ENCODE measurements at regions not wholly inside any gene's neighbourhood (a gene's known extent, or its start where the extent isn't known, plus 50 kb on each side); places are given as distances from the start of the nearest gene placed in this dataset.
"Not testable (repeated sequence)": the region's sequence is repeated elsewhere in the genome, so short reads cannot be mapped to it uniquely, and the experiment has no call there.

DNA sequence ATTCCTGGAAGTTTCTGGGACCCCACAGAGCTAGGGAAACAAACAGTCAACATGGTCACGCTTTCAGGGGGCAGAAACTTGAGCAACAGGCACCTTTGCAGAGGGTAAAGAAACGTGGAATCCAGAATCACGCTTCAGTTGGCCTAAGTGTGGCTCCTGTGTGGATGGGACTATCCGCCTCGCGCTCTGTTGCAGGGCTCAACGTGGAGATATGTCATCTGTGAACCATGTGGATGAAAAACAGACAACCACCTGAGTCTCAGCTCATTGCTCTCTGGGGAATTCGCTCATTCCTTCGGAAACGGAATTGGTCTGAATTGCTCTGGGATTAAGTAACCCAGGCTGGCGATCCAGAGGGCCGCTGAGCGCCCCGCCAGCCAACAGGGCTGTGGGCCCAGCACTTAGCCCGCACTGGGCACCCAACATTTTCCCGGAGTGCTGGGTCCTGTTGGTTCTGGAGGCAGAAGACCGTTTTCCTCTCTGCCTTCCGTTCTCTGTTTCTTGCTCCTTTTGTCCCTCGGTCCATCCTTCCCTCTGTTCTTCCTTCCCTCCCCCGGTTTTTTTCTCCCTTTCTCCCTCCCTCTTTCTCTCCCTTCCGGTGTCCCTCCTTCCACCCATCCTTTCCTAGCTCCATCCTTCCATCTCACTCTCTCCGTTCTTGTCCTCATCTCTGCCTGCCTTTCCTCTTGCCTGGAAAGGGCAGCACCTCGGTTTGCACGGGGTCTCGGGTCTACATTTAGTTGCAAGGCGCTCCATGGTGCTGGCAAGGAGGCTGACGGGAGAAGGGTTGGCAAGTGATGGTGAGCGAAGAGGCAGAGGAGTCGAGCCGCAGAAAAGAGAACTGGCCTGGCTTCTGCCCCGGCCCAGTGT, 1379.8 kb upstream of the DEFB115 start:
- DNase-seq (ENCODE audit: low spot score); intact Hi-C loops (cut with DNase I): not testable (repeated sequence)

DNA sequence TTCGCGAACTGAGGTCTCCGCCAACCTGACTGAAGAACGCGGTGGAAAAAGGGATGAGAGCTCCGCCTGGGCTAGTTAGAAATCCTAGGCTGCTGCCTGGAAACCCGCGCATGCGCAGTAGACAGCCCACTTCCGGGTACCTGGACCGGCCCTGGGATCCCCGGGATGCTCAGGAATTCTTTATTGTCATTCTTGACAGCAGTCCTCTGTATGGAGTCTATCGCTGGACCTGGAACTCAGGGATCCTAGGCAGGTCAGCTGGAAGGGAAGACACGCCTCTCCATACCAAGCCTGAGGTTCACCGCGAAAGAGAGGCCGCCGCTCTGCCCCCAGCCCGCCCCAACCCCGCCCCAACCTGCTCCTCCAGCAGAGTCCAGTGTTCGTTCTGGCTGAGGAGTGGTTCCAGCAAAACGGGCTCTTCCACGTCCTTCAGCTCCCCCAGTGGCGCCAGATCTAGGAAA, 1379.2 kb upstream of the DEFB115 start:
- DNase-seq (ENCODE audit: low spot score): peak; percentile 79
- intact Hi-C loops (cut with DNase I): no loop called here

DNA sequence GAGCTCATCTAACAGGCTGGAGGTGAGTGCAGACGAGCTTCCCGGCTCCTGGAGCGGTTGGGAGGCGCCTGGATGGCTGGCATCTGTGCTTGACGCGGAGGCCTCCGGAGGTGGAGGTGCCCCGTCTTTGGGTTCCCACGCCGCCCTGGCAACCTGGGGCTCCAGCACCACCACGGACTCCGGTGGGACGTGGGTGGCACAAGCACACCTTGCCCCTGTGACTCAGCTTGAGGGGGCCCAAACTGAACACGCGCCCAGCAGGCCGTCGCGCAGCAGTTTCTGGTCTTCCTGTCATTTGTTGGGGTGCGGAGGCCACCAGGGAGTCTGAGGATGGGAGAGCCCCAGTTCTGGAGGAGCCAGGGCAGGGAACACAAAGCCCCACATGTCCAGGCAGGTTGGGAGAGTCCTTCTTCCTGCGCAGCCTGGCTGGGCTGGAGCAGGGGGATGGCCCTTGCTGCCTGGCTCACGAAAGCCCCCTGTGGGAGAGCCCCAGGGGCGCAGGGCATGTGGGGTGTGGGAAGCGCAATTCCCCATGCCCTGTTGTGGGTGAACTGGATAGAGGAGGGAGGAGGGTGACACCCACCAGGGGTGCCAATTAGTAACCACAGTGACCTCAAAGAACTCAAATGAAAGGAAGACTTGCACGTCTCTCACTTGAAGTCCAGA, 1378.6 kb upstream of the DEFB115 start:
- peak; percentile 74 for DNase-seq (ENCODE audit: low spot score)
- intact Hi-C loops (cut with DNase I): no loop called here

DNA sequence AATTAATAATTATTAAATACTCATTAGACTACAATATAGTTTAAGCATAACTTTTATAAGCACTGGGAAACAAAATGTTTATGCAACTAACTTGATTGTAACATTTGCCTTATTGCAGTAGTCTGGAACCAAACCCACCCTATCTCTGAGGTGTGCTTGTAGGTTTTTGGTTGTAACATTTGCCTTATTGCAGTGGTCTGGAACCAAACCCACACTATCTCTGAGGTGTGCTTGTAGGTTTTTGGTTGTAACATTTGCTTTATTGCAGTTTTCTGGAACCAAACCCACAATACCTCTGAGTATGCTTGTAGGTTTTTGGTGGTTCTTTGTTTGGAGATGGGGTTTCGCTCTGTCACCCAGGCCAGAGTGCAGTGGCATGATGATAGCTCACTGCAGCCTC, 1376.4 kb upstream of the DEFB115 start:
- DNase-seq (ENCODE audit: low spot score); intact Hi-C loops (cut with DNase I): not testable (repeated sequence)

DNA sequence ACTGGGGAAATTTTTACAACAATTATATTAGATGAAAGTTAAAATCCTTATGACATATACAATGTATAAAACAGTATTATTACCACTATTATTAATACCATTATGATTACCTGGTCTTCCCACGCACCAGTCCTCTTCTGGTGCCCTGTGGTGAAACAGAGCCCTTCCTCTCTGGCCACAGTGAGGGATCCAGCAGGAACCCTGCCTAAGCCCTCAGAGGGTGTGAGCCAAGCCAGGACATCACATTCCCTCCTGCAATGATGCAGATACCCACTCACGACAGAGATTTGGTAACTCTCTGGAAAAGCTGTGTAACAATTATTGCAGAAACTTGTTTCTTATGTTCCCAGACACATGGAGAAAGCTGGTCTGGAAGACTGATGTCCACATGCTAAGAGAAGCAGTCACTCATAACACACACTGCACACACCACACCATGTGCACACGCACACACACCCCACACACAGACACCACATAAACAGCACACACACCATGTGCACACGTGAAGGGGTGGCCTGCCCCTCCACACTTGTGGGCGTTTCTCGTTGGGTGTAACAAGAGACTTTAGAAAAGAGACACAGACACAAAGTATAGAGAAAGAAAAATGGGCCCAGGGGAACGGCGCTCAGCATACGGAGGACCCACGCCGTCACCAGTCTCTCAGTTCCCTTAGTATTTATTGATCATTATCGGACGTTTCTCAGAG, 1373.8 kb upstream of the DEFB115 start:
- intact Hi-C loops (cut with DNase I); DNase-seq (ENCODE audit: low spot score): not testable (repeated sequence)

DNA sequence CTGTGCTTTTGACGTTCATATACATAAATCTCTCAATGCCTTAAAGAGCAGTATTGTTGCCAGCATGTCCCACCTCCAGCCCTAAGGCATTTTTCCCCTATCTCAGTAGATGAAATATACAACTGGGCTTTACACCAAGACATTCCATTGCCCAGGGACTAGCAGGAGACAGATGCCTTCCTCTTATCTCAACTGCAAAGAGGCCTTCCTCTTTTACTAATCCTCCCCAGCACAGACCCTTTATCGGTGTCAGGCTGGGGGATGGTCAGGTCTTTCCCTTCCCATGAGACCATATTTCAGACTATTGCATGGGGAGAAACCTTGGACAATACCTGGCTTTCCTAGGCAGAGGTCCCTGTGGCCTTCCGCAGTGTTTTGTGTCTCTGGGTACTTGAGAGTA, 1373.1 kb upstream of the DEFB115 start:
- intact Hi-C loops (cut with DNase I); DNase-seq (ENCODE audit: low spot score): not testable (repeated sequence)

DNA sequence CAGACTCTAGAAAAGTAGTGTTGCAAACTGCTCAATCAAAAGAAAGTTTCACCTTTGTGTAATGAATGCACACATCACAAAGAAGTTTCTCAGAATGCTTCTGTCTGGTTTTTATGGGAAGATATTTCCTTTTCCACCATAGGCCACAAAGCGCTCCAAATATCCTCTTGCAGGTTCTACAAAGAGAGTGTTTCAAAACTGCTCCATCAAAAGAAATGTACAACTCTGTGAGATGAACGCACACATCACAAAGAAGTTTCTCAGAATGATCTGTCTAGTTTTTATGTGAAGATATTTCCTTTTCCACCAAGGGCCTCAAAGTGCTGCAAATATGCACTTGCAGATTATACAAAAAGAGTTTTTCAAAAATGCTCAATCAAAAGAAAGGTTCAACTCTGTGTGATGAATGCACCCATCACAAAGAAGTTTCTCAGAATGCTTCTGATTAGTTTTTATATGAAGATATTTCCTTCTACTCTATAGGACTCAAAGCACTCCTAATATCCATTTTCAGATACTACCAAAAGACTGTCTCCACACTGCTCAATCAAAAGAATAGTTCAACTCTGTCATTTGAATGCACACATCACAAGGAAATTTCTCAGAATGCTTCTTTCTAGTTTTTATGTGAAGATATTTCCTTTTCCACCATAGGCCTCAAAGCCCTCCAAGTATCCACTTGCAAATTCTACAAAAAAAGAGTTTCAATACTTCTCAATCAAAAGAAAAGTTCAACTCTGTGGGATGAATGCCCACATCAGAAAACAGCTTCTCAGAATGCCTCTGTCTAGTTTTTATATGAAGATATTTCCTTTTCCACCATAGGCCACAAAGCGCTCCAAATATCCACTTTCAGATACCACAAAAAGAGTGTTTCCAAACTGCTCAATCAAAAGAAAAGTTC, 1371.9 kb upstream of the DEFB115 start:
- not testable (repeated sequence) for DNase-seq (ENCODE audit: low spot score)
- intact Hi-C loops (cut with DNase I): loop anchor here (5.0 kb wide), 1 partner anchor 678 kb away; no protein-coding TSS in a partner anchor

DNA sequence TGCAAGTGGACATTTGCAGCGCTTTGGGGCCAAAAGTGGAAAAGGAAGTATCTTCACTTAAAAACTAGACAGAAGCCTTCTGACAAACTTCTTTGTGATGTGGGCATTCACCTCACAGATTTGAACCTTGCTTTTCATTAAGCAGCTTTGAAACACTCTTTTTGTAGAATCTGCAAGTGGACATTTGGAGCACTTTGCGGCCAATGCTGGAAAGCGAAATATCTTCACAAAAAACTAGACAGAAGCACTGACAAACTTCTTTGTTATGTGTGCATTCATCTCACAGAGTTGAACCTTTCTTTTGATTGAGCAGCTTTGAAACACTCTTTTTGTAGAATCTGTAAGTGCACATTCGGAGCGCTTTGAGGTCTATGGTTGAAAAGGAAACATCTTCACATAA, 1365.9 kb upstream of the DEFB115 start:
- intact Hi-C loops (cut with DNase I); DNase-seq (ENCODE audit: low spot score): not testable (repeated sequence)

Measured in cardiac septum (tissue), 1 donor.